ENCODE measurements at regions not wholly inside any gene's neighbourhood (a gene's known extent, or its start where the extent isn't known, plus 50 kb on each side); places are given as distances from the start of the nearest gene placed in this dataset.

- TF ChIP-seq CTCF (IDR thresholded peaks at IDR 0.05) (no peak), POLR2A (IDR thresholded peaks at IDR 0.05) (no peak), EP300 (IDR thresholded peaks at IDR 0.05) (no peak)
These were observed 985.8 kb upstream of the NRXN1 start for GRCh38 chr2:52017646-52018235.

All from sigmoid colon (tissue), 4 donors.